ENCODE measurements at regions not wholly inside any gene's neighbourhood (a gene's known extent, or its start where the extent isn't known, plus 50 kb on each side); places are given as distances from the start of the nearest gene placed in this dataset.

- DNase-seq (ENCODE audit: low spot score) (no peak), ATAC-seq (no peak), FAIRE-seq (no peak)
- no peak overlapping the region for H3K9ac ChIP-seq (ENCODE audit: insufficient read depth, low read depth, low read length)
- H3K4me3 ChIP-seq (replicated peaks in 1 of 3; ENCODE audit: insufficient read depth in 1 of 3, low read depth in 2 of 3, low read length in 3 of 3): no peak overlapping the region
- H3K79me2 ChIP-seq (ENCODE audit: insufficient read depth, low read length): no peaks in the 10 kb centered on the region
- BruUV-seq (replicated peaks): no TSS peak
- 0 out of 2 replicates have a peak, but pooled peaks cover 9% of the 10 kb centered on the region for H3K9me3 ChIP-seq (ENCODE audit: low read length)
- in situ Hi-C loops (cut with HindIII; ENCODE audit: extremely low pct_ligation_motif_present, low pct_unique_long_range_greater_than_20kb): loop anchor here (10.0 kb wide), 1 partner anchor 247 kb away; no protein-coding TSS in a partner anchor
- no peak overlapping the region for H2AFZ ChIP-seq (ENCODE audit: low read length)
- H3K4me2 ChIP-seq (ENCODE audit: low read depth, low read length): no peak overlapping the region
- H3K27ac ChIP-seq (ENCODE audit: extremely low read length, insufficient read depth, low read length): no peak overlapping the region
- 44% methylated on average over 4 of the region's 4 CpGs for WGBS (ENCODE audit: low lambda C conversion rate)
- TF ChIP-seq CEBPB (IDR thresholded peaks at IDR 0.05; ENCODE audit: borderline replicate concordance, low read depth, low read length): peak; percentile 42; the same call in 1 of the 2 replicates
- TF ChIP-seq ZNF652 (CRISPR knock-in tag; IDR thresholded peaks at IDR 0.05; ENCODE audit: borderline replicate concordance, low read depth): no peak
- TF ChIP-seq, protein P1, sequence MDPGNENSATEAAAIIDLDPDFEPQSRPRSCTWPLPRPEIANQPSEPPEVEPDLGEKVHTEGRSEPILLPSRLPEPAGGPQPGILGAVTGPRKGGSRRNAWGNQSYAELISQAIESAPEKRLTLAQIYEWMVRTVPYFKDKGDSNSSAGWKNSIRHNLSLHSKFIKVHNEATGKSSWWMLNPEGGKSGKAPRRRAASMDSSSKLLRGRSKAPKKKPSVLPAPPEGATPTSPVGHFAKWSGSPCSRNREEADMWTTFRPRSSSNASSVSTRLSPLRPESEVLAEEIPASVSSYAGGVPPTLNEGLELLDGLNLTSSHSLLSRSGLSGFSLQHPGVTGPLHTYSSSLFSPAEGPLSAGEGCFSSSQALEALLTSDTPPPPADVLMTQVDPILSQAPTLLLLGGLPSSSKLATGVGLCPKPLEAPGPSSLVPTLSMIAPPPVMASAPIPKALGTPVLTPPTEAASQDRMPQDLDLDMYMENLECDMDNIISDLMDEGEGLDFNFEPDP (CRISPR knock-in tag; conservative IDR thresholded peaks at IDR 0.05): no peak
- H3K36me3 ChIP-seq (replicated peaks in 1 of 2; ENCODE audit: control insufficient read depth in 1 of 2, insufficient read depth in 2 of 2, low read length in 2 of 2): no peaks in the 10 kb centered on the region
- POLR2A ChIA-PET: no interaction called here
- peaks cover 20% of the 10 kb centered on the region for H3K4me1 ChIP-seq (ENCODE audit: insufficient read depth, low read length)
- CTCF ChIA-PET (ENCODE audit: low intra/inter-chr PET ratio, low total read pairs): no interaction called here
- no peaks in the 10 kb centered on the region for H4K20me1 ChIP-seq (ENCODE audit: insufficient read depth, low read length)
- intact Hi-C loops (cut with micrococcal nuclease; ENCODE audit: unreplicated experiment): loop anchor here (10.0 kb wide), 1 partner anchor 57 kb away; no protein-coding TSS in a partner anchor
- H3K27me3 ChIP-seq (ENCODE audit: control insufficient read depth in 1 of 2, insufficient read depth in 2 of 2, low read length in 2 of 2): peaks cover 3 to 80% of the 10 kb centered on the region in 2 experiments; a peak in 4 of 5 replicates
These were observed 263.2 kb downstream of the XXYLT1 start for GRCh38 chr3:195007766-195008165.

DNA sequence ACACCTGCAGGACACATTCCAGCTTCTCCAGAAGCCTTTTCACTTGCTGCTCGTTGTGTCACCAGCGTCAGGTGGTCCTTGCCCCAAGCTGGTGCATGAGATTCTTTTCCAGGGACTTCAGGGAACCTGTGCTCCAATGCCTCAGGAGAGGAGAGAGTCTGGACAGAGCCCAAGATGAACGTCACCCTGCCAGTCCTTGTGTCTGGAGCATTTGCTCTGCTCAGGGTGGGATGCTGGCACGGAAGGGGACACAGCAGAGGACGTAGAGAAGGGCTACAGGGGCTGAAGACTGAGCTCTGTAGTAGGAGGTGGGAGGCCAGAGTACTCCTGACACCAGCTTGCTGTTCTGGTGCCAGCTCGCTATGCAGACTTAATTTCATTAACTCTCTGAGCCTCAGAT, 262.1 kb downstream of the XXYLT1 start:
- no peak overlapping the region for H2AFZ ChIP-seq (ENCODE audit: low read length)
- no TSS peak for BruUV-seq (replicated peaks)
- intact Hi-C loops (cut with micrococcal nuclease; ENCODE audit: unreplicated experiment): loop anchor here (10.0 kb wide), 1 partner anchor 56 kb away; no protein-coding TSS in a partner anchor
- H3K9me3 ChIP-seq (ENCODE audit: low read length): 0 out of 2 replicates have a peak, but pooled peaks cover 9% of the 10 kb centered on the region
- H4K20me1 ChIP-seq (ENCODE audit: insufficient read depth, low read length): no peaks in the 10 kb centered on the region
- ATAC-seq (no peak), DNase-seq (ENCODE audit: low spot score) (no peak), FAIRE-seq (no peak)
- no peak overlapping the region for H3K4me3 ChIP-seq (replicated peaks in 1 of 3; ENCODE audit: insufficient read depth in 1 of 3, low read depth in 2 of 3, low read length in 3 of 3)
- H3K27ac ChIP-seq (ENCODE audit: extremely low read length, insufficient read depth, low read length): no peak overlapping the region
- in situ Hi-C loops (cut with HindIII; ENCODE audit: extremely low pct_ligation_motif_present, low pct_unique_long_range_greater_than_20kb): loop anchor here (10.0 kb wide), 1 partner anchor 246 kb away; no protein-coding TSS in a partner anchor
- CTCF ChIA-PET (ENCODE audit: low intra/inter-chr PET ratio, low total read pairs): no interaction called here
- H3K4me2 ChIP-seq (ENCODE audit: low read depth, low read length): no peak overlapping the region
- H3K9ac ChIP-seq (ENCODE audit: insufficient read depth, low read depth, low read length): no peak overlapping the region
- peaks cover 3 to 80% of the 10 kb centered on the region in 2 experiments; a peak in 4 of 5 replicates for H3K27me3 ChIP-seq (ENCODE audit: control insufficient read depth in 1 of 2, insufficient read depth in 2 of 2, low read length in 2 of 2)
- 1% methylated on average over 5 of the region's 6 CpGs for WGBS (ENCODE audit: low lambda C conversion rate)
- peaks cover 15% of the 10 kb centered on the region for H3K4me1 ChIP-seq (ENCODE audit: insufficient read depth, low read length)
- no peaks in the 10 kb centered on the region for H3K79me2 ChIP-seq (ENCODE audit: insufficient read depth, low read length)
- POLR2A ChIA-PET: no interaction called here
- no peaks in the 10 kb centered on the region for H3K36me3 ChIP-seq (replicated peaks in 1 of 2; ENCODE audit: control insufficient read depth in 1 of 2, insufficient read depth in 2 of 2, low read length in 2 of 2)
- TF ChIP-seq, protein P2, sequence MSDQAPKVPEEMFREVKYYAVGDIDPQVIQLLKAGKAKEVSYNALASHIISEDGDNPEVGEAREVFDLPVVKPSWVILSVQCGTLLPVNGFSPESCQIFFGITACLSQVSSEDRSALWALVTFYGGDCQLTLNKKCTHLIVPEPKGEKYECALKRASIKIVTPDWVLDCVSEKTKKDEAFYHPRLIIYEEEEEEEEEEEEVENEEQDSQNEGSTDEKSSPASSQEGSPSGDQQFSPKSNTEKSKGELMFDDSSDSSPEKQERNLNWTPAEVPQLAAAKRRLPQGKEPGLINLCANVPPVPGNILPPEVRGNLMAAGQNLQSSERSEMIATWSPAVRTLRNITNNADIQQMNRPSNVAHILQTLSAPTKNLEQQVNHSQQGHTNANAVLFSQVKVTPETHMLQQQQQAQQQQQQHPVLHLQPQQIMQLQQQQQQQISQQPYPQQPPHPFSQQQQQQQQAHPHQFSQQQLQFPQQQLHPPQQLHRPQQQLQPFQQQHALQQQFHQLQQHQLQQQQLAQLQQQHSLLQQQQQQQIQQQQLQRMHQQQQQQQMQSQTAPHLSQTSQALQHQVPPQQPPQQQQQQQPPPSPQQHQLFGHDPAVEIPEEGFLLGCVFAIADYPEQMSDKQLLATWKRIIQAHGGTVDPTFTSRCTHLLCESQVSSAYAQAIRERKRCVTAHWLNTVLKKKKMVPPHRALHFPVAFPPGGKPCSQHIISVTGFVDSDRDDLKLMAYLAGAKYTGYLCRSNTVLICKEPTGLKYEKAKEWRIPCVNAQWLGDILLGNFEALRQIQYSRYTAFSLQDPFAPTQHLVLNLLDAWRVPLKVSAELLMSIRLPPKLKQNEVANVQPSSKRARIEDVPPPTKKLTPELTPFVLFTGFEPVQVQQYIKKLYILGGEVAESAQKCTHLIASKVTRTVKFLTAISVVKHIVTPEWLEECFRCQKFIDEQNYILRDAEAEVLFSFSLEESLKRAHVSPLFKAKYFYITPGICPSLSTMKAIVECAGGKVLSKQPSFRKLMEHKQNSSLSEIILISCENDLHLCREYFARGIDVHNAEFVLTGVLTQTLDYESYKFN (CRISPR knock-in tag; conservative IDR thresholded peaks at IDR 0.05): no peak
- TF ChIP-seq BRF2 (CRISPR knock-in tag; IDR thresholded peaks at IDR 0.05) (no peak), GTF3A (CRISPR knock-in tag; conservative IDR thresholded peaks at IDR 0.05) (no peak), U2AF1 (optimal IDR thresholded peaks at IDR 0.05; ENCODE audit: low read depth, low read length) (no peak)
- TF ChIP-seq, protein P3, sequence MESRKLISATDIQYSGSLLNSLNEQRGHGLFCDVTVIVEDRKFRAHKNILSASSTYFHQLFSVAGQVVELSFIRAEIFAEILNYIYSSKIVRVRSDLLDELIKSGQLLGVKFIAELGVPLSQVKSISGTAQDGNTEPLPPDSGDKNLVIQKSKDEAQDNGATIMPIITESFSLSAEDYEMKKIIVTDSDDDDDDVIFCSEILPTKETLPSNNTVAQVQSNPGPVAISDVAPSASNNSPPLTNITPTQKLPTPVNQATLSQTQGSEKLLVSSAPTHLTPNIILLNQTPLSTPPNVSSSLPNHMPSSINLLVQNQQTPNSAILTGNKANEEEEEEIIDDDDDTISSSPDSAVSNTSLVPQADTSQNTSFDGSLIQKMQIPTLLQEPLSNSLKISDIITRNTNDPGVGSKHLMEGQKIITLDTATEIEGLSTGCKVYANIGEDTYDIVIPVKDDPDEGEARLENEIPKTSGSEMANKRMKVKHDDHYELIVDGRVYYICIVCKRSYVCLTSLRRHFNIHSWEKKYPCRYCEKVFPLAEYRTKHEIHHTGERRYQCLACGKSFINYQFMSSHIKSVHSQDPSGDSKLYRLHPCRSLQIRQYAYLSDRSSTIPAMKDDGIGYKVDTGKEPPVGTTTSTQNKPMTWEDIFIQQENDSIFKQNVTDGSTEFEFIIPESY (CRISPR knock-in tag; IDR thresholded peaks at IDR 0.05): no peak
